Stimulated activated CD4-positive, alpha-beta T cell treated with anti-CD3 and anti-CD28 coated beads, TNF-alpha, amount 100 ng/mL, for 48 hours (primary cell): ENCODE measurements at regions not wholly inside any gene's neighbourhood (a gene's known extent, or its start where the extent isn't known, plus 50 kb on each side); places are given as distances from the start of the nearest gene placed in this dataset.

ENCODE experiments used
- DNase-seq, 3 donors: peaks; one replicate each; pipeline ENCODE4 v3.0.0-alpha.2; 2020; ENCODE audit warnings: low read depth in 3 of 3

GRCh38 chr15:38672273-38672672 lies 107.7 kb upstream of the RASGRP1 start:
- no peak for DNase-seq

GRCh38 chr15:38672814-38673670 lies 108.4 kb upstream of the RASGRP1 start:
- no peak for DNase-seq

GRCh38 chr15:38674448-38674847 lies 109.8 kb upstream of the RASGRP1 start:
- no peak for DNase-seq

- no peak for DNase-seq
These were observed 113.7 kb upstream of the RASGRP1 start for GRCh38 chr15:38678281-38678680.

- no peak for DNase-seq
These were observed 116.2 kb upstream of the RASGRP1 start for GRCh38 chr15:38680775-38681174.

- no peak for DNase-seq
These were observed 117.7 kb upstream of the RASGRP1 start for GRCh38 chr15:38682363-38682762.

GRCh38 chr15:38682861-38683260 lies 118.2 kb upstream of the RASGRP1 start:
- DNase-seq = no peak

GRCh38 chr15:38683382-38684242 lies 119.0 kb upstream of the RASGRP1 start:
- peak in 2 of 3 donors; percentile 52 to 68 for DNase-seq

GRCh38 chr15:38684440-38685010 lies 119.9 kb upstream of the RASGRP1 start:
- no peak for DNase-seq

- DNase-seq = no peak
These were observed 121.2 kb upstream of the RASGRP1 start for GRCh38 chr15:38685686-38686339.

- DNase-seq = no peak
These were observed 122.7 kb upstream of the RASGRP1 start for GRCh38 chr15:38687340-38687739.

- no peak for DNase-seq
These were observed 123.3 kb upstream of the RASGRP1 start for GRCh38 chr15:38687775-38688495.

- DNase-seq = peak in 2 of 3 donors; percentile 61 to 73
These were observed 124.1 kb upstream of the RASGRP1 start for GRCh38 chr15:38688761-38689160.

- DNase-seq = no peak
These were observed 124.9 kb upstream of the RASGRP1 start for GRCh38 chr15:38689522-38689921.

GRCh38 chr15:38690216-38690615 lies 125.6 kb upstream of the RASGRP1 start:
- no peak for DNase-seq

- peak; percentile 68 to 72 (median 71) for DNase-seq
These were observed 126.2 kb upstream of the RASGRP1 start for GRCh38 chr15:38690719-38691332.

GRCh38 chr15:38691377-38691776 lies 126.8 kb upstream of the RASGRP1 start:
- DNase-seq = no peak

- no peak for DNase-seq
These were observed 127.6 kb upstream of the RASGRP1 start for GRCh38 chr15:38691965-38692788.

GRCh38 chr15:38692789-38693062 lies 128.1 kb upstream of the RASGRP1 start:
- no peak for DNase-seq
